ENCODE measurements at regions not wholly inside any gene's neighbourhood (a gene's known extent, or its start where the extent isn't known, plus 50 kb on each side); places are given as distances from the start of the nearest gene placed in this dataset.
"Not testable (repeated sequence)": the region's sequence is repeated elsewhere in the genome, so short reads cannot be mapped to it uniquely, and the experiment has no call there.

- FAIRE-seq: not testable (repeated sequence)
Observed at GRCh38 chr13:21920802-21921201, 249.9 kb downstream of the FGF9 start.

GRCh38 chr13:21924958-21925357, 254.1 kb downstream of the FGF9 start:
- no peak for FAIRE-seq

- no peak for FAIRE-seq
Observed at GRCh38 chr13:21925720-21926119, 254.8 kb downstream of the FGF9 start.

GRCh38 chr13:21929400-21929799, 258.5 kb downstream of the FGF9 start:
- FAIRE-seq: no peak

- FAIRE-seq: no peak
Observed at GRCh38 chr13:21930536-21930935, 259.7 kb downstream of the FGF9 start.

- FAIRE-seq: no peak
Observed at GRCh38 chr13:21932578-21932977, 261.7 kb downstream of the FGF9 start.

- FAIRE-seq: no peak
Observed at GRCh38 chr13:21932996-21933395, 262.1 kb downstream of the FGF9 start.

- FAIRE-seq: no peak
Observed at GRCh38 chr13:21934284-21934683, 263.4 kb downstream of the FGF9 start.

- FAIRE-seq: no peak
Observed at GRCh38 chr13:21936674-21937073, 265.8 kb downstream of the FGF9 start.

GRCh38 chr13:21938168-21938567, 267.3 kb downstream of the FGF9 start:
- FAIRE-seq: no peak

- no peak for FAIRE-seq
Observed at GRCh38 chr13:21938636-21939035, 267.8 kb downstream of the FGF9 start.

GRCh38 chr13:21942061-21942460, 271.2 kb downstream of the FGF9 start:
- FAIRE-seq: no peak

- no peak for FAIRE-seq
Observed at GRCh38 chr13:21944610-21945009, 273.7 kb downstream of the FGF9 start.

- no peak for FAIRE-seq
Observed at GRCh38 chr13:21945195-21945594, 274.3 kb downstream of the FGF9 start.

GRCh38 chr13:21946964-21947363, 276.1 kb downstream of the FGF9 start:
- no peak for FAIRE-seq

- FAIRE-seq: no peak
Observed at GRCh38 chr13:21948769-21949474, 278.0 kb downstream of the FGF9 start.

GRCh38 chr13:21949818-21950429, 279.1 kb downstream of the FGF9 start:
- no peak for FAIRE-seq

- no peak for FAIRE-seq
Observed at GRCh38 chr13:21956666-21957065, 285.8 kb downstream of the FGF9 start.

GRCh38 chr13:21957833-21958232, 287.0 kb downstream of the FGF9 start:
- FAIRE-seq: no peak

- no peak for FAIRE-seq
Observed at GRCh38 chr13:21960108-21960507, 289.2 kb downstream of the FGF9 start.

- no peak for FAIRE-seq
Observed at GRCh38 chr13:21964686-21965085, 293.8 kb downstream of the FGF9 start.

- no peak for FAIRE-seq
Observed at GRCh38 chr13:21965095-21965494, 294.2 kb downstream of the FGF9 start.

- FAIRE-seq: no peak
Observed at GRCh38 chr13:21966014-21966413, 295.1 kb downstream of the FGF9 start.

- no peak for FAIRE-seq
Observed at GRCh38 chr13:21967871-21968270, 297.0 kb downstream of the FGF9 start.

GRCh38 chr13:21970172-21970571, 299.3 kb downstream of the FGF9 start:
- no peak for FAIRE-seq
